Endothelial cell of umbilical vein (primary cell): ENCODE measurements at regions not wholly inside any gene's neighbourhood (a gene's known extent, or its start where the extent isn't known, plus 50 kb on each side); places are given as distances from the start of the nearest gene placed in this dataset.

Experiments
- POLR2AphosphoS5 ChIP-seq: IDR thresholded peaks from 2 replicates; pipeline ENCODE4 v1.6.1; 2012; ENCODE audit warnings: low read depth, mild to moderate bottlenecking, control low read depth, low read length, moderate library complexity; ENCODE audit not compliant: insufficient read depth
- TF ChIP-seq, protein P1 (sequence below), 2 donors: IDR thresholded peaks; 1 replicate in 1 of 2; 2 replicates in 1 of 2; pipeline ENCODE4 v1.5.1; 2011; ENCODE audit warnings: low read length in 2 of 2, mild to moderate bottlenecking in 2 of 2, moderate library complexity in 2 of 2, control low read depth in 1 of 2, inconsistent platforms in 1 of 2, low read depth in 1 of 2; ENCODE audit not compliant: insufficient read depth in 1 of 2; ENCODE audit errors: extremely low read depth in 1 of 2

DNA sequence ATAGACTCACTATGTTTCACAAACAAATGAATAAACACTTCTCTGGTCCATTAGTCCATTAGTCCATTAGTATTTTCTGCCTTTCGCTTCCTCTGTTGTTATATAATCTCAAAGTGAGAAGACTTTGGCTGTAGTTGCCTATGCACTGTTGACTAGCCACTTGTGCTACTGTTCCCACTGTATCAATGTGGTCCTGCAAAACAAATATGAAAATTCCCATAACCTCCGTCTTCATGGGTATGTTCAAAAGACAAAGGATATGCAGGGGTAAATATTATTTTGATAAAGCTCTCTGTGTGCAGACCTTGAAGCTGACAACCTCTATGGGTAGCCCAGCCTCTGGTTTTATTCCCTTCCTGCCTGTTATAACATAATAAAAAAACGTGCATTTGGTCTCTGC is 77.8 kb downstream of the DIO2 start:
- TF ChIP-seq, protein P1, sequence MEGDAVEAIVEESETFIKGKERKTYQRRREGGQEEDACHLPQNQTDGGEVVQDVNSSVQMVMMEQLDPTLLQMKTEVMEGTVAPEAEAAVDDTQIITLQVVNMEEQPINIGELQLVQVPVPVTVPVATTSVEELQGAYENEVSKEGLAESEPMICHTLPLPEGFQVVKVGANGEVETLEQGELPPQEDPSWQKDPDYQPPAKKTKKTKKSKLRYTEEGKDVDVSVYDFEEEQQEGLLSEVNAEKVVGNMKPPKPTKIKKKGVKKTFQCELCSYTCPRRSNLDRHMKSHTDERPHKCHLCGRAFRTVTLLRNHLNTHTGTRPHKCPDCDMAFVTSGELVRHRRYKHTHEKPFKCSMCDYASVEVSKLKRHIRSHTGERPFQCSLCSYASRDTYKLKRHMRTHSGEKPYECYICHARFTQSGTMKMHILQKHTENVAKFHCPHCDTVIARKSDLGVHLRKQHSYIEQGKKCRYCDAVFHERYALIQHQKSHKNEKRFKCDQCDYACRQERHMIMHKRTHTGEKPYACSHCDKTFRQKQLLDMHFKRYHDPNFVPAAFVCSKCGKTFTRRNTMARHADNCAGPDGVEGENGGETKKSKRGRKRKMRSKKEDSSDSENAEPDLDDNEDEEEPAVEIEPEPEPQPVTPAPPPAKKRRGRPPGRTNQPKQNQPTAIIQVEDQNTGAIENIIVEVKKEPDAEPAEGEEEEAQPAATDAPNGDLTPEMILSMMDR (IDR thresholded peaks at IDR 0.05; ENCODE audit: extremely low read depth in 1 of 2, insufficient read depth in 1 of 2, low read depth in 1 of 2, low read length in 2 of 2), result no peak
- no peak for TF ChIP-seq POLR2AphosphoS5
